GM21723 (cell line): ENCODE measurements at regions not wholly inside any gene's neighbourhood (a gene's known extent, or its start where the extent isn't known, plus 50 kb on each side); places are given as distances from the start of the nearest gene placed in this dataset.
"Not testable (repeated sequence)": the region's sequence is repeated elsewhere in the genome, so short reads cannot be mapped to it uniquely, and the experiment has no call there.

ENCODE experiments used
- ATAC-seq: cut with Tn5 transposase; IDR thresholded peaks from one replicate; pipeline ENCODE4 v1.9.1; 2021; ENCODE audit warnings: mild to moderate bottlenecking, moderate library complexity; ENCODE audit not compliant: unreplicated experiment

DNA sequence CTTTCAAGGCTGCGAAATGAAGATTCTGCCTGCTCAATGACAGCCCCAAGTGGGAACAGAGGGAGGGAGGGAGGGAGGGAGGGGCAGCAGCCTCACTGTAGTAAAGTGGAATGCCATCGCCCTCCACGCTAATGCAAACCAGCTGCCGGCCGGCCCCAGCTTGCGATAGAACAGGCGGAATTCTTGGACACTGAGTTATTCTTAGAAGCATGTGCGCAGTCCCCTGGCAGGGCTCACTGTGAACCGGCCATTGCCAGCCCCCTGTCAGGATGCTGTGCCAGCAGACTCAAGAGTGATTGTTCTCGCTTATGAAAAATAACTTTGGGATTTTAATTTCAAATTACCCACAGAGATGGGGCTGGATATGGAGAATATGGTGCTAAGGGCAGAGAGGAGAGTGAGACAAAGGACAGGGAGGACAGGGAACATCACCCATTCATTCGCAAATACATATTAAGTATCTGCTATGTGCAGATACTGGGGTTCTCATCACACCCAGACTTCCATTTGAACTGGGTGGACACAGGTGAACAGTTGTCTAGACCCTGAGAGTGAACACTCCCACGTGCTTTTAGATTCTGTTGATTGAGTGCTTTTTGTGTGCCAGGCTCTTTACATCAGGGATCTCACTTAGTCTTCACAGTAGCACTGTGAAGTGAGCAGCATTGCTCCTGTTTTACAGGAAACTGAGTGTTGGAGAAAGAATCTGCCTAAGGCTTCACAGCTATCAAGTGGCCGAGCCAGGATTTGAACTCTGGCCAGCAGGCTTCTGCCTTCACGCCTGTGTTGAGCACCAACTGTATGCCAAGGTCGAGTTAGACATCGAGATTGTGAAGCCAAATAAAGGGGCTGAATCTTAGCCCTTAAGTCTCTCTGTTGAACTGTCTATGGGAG lies 192.9 kb downstream of the C12orf75 start:
- no peak for ATAC-seq

DNA sequence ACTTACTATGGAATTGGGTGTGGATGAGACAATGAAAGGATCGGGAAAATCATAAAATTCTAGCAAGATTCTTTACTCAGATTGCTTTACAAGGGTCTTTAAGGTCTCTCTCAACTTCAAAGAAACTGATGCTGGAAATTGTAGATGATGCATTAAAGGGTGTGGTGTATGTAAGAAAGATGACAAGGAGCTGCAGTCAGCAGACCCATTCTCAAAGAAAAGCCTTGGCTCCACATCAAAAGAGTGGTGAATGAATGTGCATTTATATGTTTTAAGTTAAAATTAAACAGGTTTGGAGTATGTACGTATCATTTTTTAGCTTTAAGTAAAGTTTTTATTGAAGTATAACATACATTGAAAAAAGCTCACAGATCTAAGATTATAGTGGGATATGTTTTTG lies 194.5 kb downstream of the C12orf75 start:
- ATAC-seq = no peak

GRCh38 chr12:105534068-105534467 lies 203.6 kb downstream of the C12orf75 start:
- no peak for ATAC-seq

GRCh38 chr12:105535033-105535432 lies 204.5 kb downstream of the C12orf75 start:
- ATAC-seq = not testable (repeated sequence)

GRCh38 chr12:105538880-105539279 lies 208.4 kb downstream of the C12orf75 start:
- no peak for ATAC-seq

GRCh38 chr12:105539735-105540134 lies 209.2 kb downstream of the C12orf75 start:
- no peak for ATAC-seq

GRCh38 chr12:105547786-105548185 lies 217.3 kb downstream of the C12orf75 start:
- ATAC-seq = no peak

DNA sequence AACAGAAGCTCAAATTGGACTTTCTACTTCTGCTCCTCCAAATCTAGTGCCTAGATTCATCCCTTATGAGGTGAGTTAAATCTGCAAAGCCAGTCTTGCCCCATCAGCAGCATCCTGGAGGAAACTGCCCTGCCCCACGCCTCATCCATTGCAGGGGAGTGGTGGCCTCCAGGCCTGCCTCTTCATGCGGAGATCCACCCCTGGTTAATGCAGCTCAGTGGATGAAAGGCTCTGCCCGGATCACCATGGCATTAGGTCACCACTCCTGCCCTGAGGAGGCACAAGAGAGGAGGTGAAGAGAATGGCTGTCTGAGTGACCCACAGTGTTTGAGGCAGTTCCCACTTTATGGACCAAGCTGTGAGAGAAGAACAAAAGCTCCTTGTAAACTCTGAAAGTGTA lies 218.1 kb downstream of the C12orf75 start:
- ATAC-seq = no peak

DNA sequence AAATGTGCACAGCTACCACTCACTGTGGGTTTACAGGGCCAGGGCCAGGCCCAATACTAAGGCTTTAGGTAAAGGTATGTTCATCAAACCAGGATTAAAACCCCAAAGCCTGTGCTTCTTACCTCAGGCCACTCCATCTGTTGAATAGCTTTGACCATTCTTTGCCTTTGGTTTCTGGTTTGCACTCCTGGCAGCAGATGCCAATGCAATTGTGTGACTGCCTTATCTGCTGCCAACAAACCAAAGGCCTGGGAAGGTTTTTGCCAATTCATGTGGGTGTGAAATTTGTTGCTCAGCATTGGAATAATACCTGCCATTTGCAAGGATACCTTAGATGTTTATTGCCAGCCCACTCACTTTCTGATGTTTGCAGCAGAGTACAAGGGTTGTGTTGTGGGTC lies 221.6 kb downstream of the C12orf75 start:
- ATAC-seq = no peak

- ATAC-seq = no peak
Measured at GRCh38 chr12:105554223-105554678, 223.8 kb downstream of the C12orf75 start.

DNA sequence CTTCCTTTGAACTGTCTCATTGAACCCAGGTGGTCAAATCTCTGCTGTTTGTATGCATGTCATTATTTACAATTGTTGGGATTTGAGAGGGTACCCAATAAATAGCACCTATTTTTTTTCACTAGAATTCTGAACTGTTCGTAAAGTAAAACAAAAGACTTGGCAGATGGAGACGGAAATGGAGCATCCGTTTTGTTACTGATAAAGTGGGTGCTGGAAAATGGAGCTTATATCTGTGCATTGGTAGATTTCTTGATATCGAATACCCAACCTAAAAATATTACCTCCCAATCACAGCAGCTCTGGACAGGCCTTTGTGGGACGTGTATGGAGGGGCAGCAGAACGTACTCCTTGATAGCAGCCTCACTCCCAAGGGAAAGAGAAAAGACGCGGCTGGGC lies 224.4 kb downstream of the C12orf75 start:
- ATAC-seq = no peak

GRCh38 chr12:105555556-105556295 lies 225.2 kb downstream of the C12orf75 start:
- no peak for ATAC-seq

DNA sequence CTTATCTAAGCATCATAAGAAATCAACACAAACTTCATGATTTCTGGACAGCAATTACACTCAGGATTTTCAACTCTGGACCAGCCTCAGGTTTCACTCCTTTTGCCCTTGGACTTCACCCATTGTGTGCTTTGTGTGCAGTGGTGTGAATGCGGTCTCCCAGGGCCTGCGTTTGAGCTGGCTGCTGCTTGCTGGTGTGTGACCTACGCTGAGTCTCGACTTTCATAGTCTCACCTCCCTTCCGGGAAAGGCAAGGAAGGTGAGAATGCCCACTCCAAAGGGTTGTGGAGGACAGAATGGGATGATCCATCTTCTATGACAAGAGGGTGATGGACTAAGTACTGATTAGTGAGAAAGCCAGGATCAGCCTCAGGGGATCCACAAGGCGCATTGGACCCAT lies 228.8 kb downstream of the C12orf75 start:
- no peak for ATAC-seq

GRCh38 chr12:105561546-105562198 lies 231.2 kb downstream of the C12orf75 start:
- no peak for ATAC-seq

GRCh38 chr12:105562199-105562971 lies 231.9 kb downstream of the C12orf75 start:
- ATAC-seq = no peak

- no peak for ATAC-seq
Measured at GRCh38 chr12:105567061-105567460, 236.6 kb downstream of the C12orf75 start.

- no peak for ATAC-seq
Measured at GRCh38 chr12:105569886-105570285, 239.4 kb downstream of the C12orf75 start.

GRCh38 chr12:105570944-105571343 lies 240.5 kb downstream of the C12orf75 start:
- no peak for ATAC-seq

DNA sequence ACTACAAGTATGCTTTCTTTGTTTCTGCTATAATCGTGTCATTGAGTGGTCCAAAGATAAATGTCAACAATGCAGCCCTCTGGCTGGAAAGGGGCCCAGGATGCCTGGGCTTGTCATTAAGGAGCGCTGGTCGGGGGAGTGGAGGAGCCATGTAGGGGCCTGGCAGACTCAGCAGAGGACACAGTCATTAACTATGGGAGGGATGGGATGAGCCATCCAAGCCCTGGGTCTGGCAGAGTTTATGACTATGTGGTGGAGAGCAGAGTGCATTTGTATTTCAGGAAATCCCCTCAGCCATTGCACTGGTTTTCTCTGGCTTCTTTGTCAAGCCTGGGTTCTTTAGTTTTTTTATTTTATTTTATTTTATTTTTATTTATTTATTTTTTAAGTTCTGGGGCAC lies 243.1 kb downstream of the C12orf75 start:
- no peak for ATAC-seq

GRCh38 chr12:105574056-105574715 lies 243.7 kb downstream of the C12orf75 start:
- no peak for ATAC-seq
